GM12874 (cell line): ENCODE measurements at regions not wholly inside any gene's neighbourhood (a gene's known extent, or its start where the extent isn't known, plus 50 kb on each side); places are given as distances from the start of the nearest gene placed in this dataset.

Experiments
- TF ChIP-seq, protein P1 (sequence below): IDR thresholded peaks from 2 replicates; pipeline ENCODE4 v1.5.1; 2011; ENCODE audit warnings: low read depth, mild to moderate bottlenecking, control low read depth, low read length, moderate library complexity; ENCODE audit not compliant: insufficient read depth

DNA sequence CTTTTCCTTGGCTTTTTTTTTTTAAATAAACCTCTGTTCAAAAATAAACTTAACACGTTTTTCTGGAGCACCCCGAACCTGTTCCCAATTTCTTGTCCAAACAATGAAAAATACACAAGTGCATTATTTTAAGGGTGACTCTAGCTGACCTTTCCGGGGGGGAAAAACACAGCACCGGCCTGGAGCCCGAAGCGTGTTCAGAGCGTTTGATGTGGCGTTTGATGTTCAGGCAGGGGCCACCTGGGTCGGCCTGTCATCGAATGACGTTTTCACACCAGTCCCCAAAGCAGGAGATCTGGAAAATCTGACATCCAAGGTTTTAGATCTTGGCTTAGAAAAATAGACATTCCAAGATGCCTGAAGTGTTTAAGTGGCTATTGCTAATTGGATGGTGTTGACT, 282.1 kb downstream of the SHOX start:
- TF ChIP-seq, protein P1, sequence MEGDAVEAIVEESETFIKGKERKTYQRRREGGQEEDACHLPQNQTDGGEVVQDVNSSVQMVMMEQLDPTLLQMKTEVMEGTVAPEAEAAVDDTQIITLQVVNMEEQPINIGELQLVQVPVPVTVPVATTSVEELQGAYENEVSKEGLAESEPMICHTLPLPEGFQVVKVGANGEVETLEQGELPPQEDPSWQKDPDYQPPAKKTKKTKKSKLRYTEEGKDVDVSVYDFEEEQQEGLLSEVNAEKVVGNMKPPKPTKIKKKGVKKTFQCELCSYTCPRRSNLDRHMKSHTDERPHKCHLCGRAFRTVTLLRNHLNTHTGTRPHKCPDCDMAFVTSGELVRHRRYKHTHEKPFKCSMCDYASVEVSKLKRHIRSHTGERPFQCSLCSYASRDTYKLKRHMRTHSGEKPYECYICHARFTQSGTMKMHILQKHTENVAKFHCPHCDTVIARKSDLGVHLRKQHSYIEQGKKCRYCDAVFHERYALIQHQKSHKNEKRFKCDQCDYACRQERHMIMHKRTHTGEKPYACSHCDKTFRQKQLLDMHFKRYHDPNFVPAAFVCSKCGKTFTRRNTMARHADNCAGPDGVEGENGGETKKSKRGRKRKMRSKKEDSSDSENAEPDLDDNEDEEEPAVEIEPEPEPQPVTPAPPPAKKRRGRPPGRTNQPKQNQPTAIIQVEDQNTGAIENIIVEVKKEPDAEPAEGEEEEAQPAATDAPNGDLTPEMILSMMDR = no peak

DNA sequence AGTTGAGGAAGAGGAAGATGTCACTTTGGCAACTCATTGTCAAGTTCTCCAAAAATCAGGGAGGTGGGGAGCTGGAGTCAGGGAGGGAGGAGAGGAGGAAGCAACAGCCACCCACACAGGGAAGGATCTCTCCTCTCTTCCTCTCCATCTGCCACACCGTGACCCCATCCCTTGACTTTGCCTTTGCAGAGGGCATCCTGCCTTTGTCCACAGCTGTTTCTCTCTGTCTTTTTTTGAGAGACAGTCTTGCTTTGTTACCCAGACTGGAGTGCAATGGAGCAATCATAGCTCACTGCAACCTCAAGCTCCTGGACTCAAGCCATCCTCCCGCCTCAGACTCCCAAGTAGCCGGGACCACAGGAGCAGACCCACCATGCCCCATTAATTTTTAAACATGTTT, 276.0 kb downstream of the SHOX start:
- TF ChIP-seq, protein P1 = no peak

DNA sequence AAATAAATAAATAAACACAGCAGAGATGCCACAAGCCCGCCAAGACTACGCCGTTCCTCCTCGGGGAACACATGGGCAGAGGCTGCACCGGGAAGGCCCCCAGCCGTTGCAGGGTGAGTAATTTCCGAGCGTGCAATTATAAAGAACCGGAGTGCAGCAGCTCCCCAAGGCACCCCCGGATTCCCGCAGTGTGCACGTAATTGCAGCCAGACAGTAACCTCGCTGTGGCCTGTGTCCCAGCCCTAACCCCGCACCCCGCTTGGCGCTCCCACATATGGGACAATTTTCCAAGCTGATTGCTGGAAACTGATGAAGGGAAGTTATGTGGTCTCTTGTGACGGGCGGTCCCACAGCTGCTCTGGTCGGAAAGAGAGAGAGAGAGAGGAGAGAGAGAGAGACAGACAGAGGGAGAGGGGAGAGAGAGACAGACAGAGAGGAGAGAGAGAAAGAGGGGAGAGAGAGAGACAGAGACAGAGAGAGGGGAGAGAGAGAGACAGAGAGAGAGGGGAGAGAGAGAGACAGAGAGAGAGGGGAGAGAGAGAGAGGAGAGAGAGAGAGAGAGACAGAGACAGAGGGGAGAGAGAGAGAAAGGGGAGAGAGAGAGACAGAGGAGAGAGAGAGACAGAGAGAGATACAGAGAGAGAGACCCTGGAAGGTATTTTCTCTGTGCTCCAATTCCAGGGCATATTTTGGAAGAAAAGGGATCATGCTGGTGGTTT, 275.4 kb downstream of the SHOX start:
- TF ChIP-seq, protein P1 = no peak

DNA sequence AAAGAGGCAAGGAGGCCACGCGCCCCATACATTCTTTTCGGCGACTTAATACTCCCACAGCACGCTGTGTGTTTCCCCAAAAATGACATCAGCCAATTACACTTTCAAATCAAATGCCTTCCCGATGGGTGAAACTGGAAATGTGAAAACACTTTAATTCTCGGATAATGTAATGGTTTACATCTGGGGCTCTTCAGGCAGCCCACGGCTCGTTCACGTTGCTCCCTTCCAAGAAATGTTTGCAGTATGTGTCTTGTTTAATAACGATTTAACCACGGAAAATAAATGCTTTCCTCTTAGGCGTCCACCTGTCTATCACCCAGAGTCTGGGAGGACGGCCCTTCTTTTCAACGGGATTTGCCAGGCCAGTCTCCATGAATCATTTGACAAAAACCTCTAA, 272.5 kb downstream of the SHOX start:
- TF ChIP-seq, protein P1 = no peak

DNA sequence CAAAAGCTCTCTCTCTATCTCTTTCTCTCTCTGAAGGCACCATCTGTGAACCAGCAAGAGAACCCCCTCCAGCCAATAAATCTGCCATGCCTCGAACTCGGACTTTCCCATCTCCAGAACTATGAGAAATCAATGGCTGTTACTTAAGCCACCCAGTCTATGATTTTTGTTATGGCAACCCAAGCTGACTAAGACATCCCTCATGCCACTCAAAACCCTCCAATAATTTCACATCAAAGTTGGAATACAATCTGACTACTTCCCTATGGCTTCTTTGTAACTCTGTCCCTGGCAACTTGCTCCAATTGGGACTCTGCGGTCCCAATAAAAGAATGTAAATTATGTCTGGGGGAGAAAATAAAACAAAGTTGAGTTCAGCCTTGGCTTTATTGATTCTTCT, 265.7 kb downstream of the SHOX start:
- TF ChIP-seq, protein P1 = no peak

DNA sequence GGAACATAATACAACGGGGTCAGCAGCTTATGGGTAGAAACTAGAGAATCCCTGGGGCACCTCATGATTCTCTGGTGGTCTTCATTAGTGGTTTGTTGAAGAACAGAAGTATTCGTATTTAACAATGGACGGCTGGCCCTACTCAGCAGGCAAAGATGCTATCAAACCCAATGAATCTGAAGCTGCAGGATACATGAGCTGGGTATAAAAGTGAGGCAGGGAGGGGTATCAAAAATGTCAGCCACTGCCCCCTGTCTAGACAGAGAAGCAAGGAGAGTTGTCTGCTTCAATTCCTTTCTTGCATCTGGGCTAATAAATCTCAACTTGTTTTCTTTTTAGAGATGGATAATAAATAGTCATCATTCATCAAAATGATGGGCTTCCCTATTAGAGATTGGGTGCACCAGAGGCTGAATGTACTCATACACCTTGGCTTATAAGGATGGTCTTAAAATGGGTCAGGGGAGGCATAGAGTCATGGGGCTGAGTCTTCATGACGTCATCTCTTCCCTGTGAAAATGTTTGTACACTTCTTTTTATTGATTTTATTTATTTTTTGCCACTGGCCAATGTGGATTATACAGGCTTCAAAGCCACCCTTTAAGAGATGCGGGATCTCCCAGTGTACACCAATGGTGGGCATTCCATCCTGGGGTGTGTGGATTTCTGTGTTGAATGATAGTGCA, 259.5 kb downstream of the SHOX start:
- TF ChIP-seq, protein P1 = no peak

DNA sequence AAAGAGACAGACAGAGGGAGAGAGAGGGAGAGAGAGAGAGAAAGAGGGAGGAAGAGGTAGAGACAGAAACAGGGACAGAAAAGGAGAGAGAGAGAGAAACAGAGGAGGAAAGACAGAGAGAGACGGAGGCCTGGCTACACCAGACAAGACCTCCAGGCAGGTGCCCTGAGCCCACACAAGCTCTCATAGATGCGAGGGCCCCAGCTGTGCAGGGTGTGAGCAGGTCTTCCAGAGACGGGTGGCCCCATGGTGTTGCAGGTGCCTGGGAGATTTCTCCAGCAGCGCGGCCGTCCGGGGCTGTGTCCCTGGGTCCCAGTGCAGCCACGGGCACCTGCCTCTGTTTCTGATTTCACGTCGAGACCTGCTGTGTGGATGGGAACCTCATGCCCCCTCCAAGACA, 253.0 kb downstream of the SHOX start:
- TF ChIP-seq, protein P1 = no peak
